ENCODE measurements at regions not wholly inside any gene's neighbourhood (a gene's known extent, or its start where the extent isn't known, plus 50 kb on each side); places are given as distances from the start of the nearest gene placed in this dataset.

DNA sequence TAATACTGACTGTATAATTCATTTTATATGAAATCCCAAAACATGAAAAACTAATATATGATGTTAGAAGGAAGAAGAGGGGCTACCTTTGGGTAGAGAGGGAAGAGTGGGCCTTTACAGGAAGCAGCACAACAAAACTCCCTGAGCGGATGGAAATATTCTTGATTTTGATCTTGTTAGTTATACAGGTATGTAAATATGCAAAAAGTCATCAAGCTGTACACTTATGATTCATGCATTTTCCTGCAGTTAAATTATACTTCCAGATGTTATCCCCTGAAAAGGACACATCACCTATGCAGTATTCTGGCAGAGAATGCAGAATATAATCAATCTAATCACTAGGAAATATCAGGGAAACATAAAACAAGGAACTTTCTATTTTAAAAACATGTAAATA lies 249.4 kb upstream of the MGAT5 start:
- TF ChIP-seq EZH2 (IDR thresholded peaks at IDR 0.05; ENCODE audit: borderline replicate concordance, low read length) (no peak), CTCF (IDR thresholded peaks at IDR 0.05; ENCODE audit: low read length) (no peak)
